GM23338 (cell line): ENCODE measurements at regions not wholly inside any gene's neighbourhood (a gene's known extent, or its start where the extent isn't known, plus 50 kb on each side); places are given as distances from the start of the nearest gene placed in this dataset.

Experiments used
- ATAC-seq: fragments of 200-7000 bp; cut with Tn5 transposase; 3 replicates; pipeline ENCODE4 v1.9.1; 2020
- DNase-seq: peaks from one replicate; pipeline ENCODE4 v3.0.0-alpha.2; 2015; ENCODE audit warnings: low spot score
- H2AFZ ChIP-seq: fragments of 200-600 bp; sonication (generic); 2 replicates; pipeline ENCODE4 v1.8.0; 2016; ENCODE audit warnings: antibody characterized with exemption, mild to moderate bottlenecking, moderate library complexity
- H3F3A ChIP-seq: fragments of 200-600 bp; sonication (generic); replicated peaks from 2 replicates; pipeline ENCODE4 v1.8.0; 2017; ENCODE audit warnings: antibody characterized with exemption, mixed run types, low read depth
- H3K27ac ChIP-seq: fragments of 200-600 bp; sonication (generic); 2 replicates; pipeline ENCODE4 v1.6.1; 2016; ENCODE audit warnings: low read depth
- H3K27me3 ChIP-seq: fragments of 200-600 bp; sonication (generic); 2 replicates; pipeline ENCODE4 v1.8.0; 2016; ENCODE audit warnings: mild to moderate bottlenecking, mixed run types, moderate library complexity; ENCODE audit not compliant: insufficient read depth
- H3K36me3 ChIP-seq: fragments of 200-600 bp; sonication (generic); 2 replicates; pipeline ENCODE4 v1.8.0; 2016; ENCODE audit warnings: mild to moderate bottlenecking; ENCODE audit not compliant: insufficient read depth
- H3K4me1 ChIP-seq: fragments of 200-600 bp; sonication (generic); 2 replicates; pipeline ENCODE4 v1.8.0; 2016; ENCODE audit warnings: mild to moderate bottlenecking, moderate library complexity; ENCODE audit not compliant: insufficient read depth
- H3K4me2 ChIP-seq: fragments of 200-600 bp; sonication (generic); 2 replicates; pipeline ENCODE4 v1.7.1; 2017; ENCODE audit warnings: mixed run types
- H3K4me3 ChIP-seq: fragments of 200-600 bp; sonication (generic); 2 replicates; pipeline ENCODE4 v1.6.1; 2016; ENCODE audit warnings: mixed run types
- H3K79me2 ChIP-seq: fragments of 200-600 bp; sonication (generic); replicated peaks from 2 replicates; pipeline ENCODE4 v1.8.0; 2017; ENCODE audit warnings: mild to moderate bottlenecking; ENCODE audit not compliant: insufficient read depth
- H3K9me2 ChIP-seq: fragments of 200-600 bp; sonication (generic); 2 replicates; pipeline ENCODE4 v1.8.0; 2017; ENCODE audit not compliant: insufficient read depth
- H4K20me1 ChIP-seq: fragments of 200-600 bp; sonication (generic); replicated peaks from 2 replicates; pipeline ENCODE4 v1.8.0; 2017; ENCODE audit warnings: mild to moderate bottlenecking; ENCODE audit not compliant: insufficient read depth
- H3K27ac Mint-ChIP-seq: 2 replicates; pipeline ENCODE4 v1.8.0; 2020; ENCODE audit warnings: inconsistent platforms, mild to moderate bottlenecking, moderate library complexity, mixed read lengths
- H3K27me3 Mint-ChIP-seq: 3 replicates; pipeline ENCODE4 v1.8.0; 2022; ENCODE audit warnings: low read depth, mild to moderate bottlenecking, moderate library complexity, mixed read lengths, inconsistent platforms; ENCODE audit not compliant: insufficient read depth, poor library complexity
- H3K36me3 Mint-ChIP-seq: 3 replicates; pipeline ENCODE4 v1.8.0; 2021; ENCODE audit warnings: low read depth, mild to moderate bottlenecking, inconsistent platforms, moderate library complexity, mixed read lengths
- H3K4me1 Mint-ChIP-seq: 3 replicates; pipeline ENCODE4 v1.8.0; 2020; ENCODE audit warnings: mild to moderate bottlenecking, inconsistent platforms, mixed read lengths
- H3K4me3 Mint-ChIP-seq: 3 replicates; pipeline ENCODE4 v1.8.0; 2021; ENCODE audit warnings: moderate library complexity, mild to moderate bottlenecking, inconsistent platforms, mixed read lengths
- H3K9me3 Mint-ChIP-seq: 3 replicates; pipeline ENCODE4 v1.8.0; 2020; ENCODE audit warnings: moderate library complexity, mild to moderate bottlenecking, inconsistent platforms, mixed read lengths
- ETS1 ChIP-seq: IDR thresholded peaks from 2 replicates; pipeline ENCODE4 v1.6.1; 2016; ENCODE audit warnings: antibody characterized with exemption
- JUNB ChIP-seq: IDR thresholded peaks from one replicate; pipeline ENCODE4 v1.6.1; 2016; ENCODE audit warnings: antibody characterized with exemption; ENCODE audit not compliant: unreplicated experiment
- NANOG ChIP-seq: IDR thresholded peaks from 2 replicates; pipeline ENCODE4 v1.6.1; 2016; ENCODE audit warnings: antibody characterized with exemption, borderline replicate concordance
- REST ChIP-seq: IDR thresholded peaks from one replicate; pipeline ENCODE4 v1.6.1; 2018; ENCODE audit warnings: antibody characterized with exemption; ENCODE audit not compliant: unreplicated experiment
- ZNF114 ChIP-seq: fragments of 250-450 bp; sonication (Bioruptor Pico); IDR thresholded peaks from 2 replicates; pipeline ENCODE4 v1.5.0; 2020; ENCODE audit warnings: mild to moderate bottlenecking, moderate library complexity
- ZNF331 ChIP-seq: fragments of 250-450 bp; sonication (Bioruptor Pico); IDR thresholded peaks from 2 replicates; pipeline ENCODE4 v1.5.0; 2020; ENCODE audit warnings: low read depth, mild to moderate bottlenecking, moderate library complexity
- TF ChIP-seq, protein P1 (sequence below): fragments of 250-450 bp; sonication (Bioruptor Pico); IDR thresholded peaks from 2 replicates; pipeline ENCODE4 v1.5.0; 2020; ENCODE audit warnings: mild to moderate bottlenecking, moderate library complexity

- ATAC-seq (no peak), DNase-seq (no peak)
- Histone ChIP-seq H3K4me2 (no peak overlapping the region), H3K4me3 (no peak overlapping the region), H3K27ac (no peak overlapping the region), H3K9me2 (0 out of 2 replicates have a peak, but pooled peaks cover 4% of the 10 kb centered on the region), H2AFZ (no peak overlapping the region), H3K27me3 (no peaks in the 10 kb centered on the region), H3K36me3 (no peaks in the 10 kb centered on the region), H3K4me1 (no peaks in the 10 kb centered on the region), H3F3A (no peaks in the 10 kb centered on the region), H4K20me1 (no peaks in the 10 kb centered on the region), H3K79me2 (no peaks in the 10 kb centered on the region)
- H3K36me3 Mint-ChIP-seq, result peaks cover 16% of the 10 kb centered on the region; the same call in 2 of the 3 replicates
- TF ChIP-seq REST, result no peak
- TF ChIP-seq ETS1, result no peak
- TF ChIP-seq, protein P1, sequence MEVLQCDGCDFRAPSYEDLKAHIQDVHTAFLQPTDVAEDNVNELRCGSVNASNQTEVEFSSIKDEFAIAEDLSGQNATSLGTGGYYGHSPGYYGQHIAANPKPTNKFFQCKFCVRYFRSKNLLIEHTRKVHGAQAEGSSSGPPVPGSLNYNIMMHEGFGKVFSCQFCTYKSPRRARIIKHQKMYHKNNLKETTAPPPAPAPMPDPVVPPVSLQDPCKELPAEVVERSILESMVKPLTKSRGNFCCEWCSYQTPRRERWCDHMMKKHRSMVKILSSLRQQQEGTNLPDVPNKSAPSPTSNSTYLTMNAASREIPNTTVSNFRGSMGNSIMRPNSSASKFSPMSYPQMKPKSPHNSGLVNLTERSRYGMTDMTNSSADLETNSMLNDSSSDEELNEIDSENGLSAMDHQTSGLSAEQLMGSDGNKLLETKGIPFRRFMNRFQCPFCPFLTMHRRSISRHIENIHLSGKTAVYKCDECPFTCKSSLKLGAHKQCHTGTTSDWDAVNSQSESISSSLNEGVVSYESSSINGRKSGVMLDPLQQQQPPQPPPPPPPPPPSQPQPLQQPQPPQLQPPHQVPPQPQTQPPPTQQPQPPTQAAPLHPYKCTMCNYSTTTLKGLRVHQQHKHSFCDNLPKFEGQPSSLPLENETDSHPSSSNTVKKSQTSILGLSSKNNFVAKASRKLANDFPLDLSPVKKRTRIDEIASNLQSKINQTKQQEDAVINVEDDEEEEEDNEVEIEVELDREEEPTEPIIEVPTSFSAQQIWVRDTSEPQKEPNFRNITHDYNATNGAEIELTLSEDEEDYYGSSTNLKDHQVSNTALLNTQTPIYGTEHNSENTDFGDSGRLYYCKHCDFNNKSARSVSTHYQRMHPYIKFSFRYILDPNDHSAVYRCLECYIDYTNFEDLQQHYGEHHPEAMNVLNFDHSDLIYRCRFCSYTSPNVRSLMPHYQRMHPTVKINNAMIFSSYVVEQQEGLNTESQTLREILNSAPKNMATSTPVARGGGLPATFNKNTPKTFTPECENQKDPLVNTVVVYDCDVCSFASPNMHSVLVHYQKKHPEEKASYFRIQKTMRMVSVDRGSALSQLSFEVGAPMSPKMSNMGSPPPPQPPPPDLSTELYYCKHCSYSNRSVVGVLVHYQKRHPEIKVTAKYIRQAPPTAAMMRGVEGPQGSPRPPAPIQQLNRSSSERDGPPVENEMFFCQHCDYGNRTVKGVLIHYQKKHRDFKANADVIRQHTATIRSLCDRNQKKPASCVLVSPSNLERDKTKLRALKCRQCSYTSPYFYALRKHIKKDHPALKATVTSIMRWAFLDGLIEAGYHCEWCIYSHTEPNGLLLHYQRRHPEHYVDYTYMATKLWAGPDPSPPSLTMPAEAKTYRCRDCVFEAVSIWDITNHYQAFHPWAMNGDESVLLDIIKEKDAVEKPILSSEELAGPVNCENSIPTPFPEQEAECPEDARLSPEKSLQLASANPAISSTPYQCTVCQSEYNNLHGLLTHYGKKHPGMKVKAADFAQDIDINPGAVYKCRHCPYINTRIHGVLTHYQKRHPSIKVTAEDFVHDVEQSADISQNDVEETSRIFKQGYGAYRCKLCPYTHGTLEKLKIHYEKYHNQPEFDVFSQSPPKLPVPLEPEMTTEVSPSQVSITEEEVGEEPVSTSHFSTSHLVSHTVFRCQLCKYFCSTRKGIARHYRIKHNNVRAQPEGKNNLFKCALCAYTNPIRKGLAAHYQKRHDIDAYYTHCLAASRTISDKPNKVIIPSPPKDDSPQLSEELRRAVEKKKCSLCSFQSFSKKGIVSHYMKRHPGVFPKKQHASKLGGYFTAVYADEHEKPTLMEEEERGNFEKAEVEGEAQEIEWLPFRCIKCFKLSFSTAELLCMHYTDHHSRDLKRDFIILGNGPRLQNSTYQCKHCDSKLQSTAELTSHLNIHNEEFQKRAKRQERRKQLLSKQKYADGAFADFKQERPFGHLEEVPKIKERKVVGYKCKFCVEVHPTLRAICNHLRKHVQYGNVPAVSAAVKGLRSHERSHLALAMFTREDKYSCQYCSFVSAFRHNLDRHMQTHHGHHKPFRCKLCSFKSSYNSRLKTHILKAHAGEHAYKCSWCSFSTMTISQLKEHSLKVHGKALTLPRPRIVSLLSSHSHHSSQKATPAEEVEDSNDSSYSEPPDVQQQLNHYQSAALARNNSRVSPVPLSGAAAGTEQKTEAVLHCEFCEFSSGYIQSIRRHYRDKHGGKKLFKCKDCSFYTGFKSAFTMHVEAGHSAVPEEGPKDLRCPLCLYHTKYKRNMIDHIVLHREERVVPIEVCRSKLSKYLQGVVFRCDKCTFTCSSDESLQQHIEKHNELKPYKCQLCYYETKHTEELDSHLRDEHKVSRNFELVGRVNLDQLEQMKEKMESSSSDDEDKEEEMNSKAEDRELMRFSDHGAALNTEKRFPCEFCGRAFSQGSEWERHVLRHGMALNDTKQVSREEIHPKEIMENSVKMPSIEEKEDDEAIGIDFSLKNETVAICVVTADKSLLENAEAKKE (CRISPR knock-in tag), result no peak
- no peak for TF ChIP-seq JUNB
- no peak for TF ChIP-seq ZNF331 (CRISPR knock-in tag)
- no peak for TF ChIP-seq NANOG
- TF ChIP-seq ZNF114, result no peak
- H3K27ac Mint-ChIP-seq, result no peak overlapping the region
- H3K9me3 Mint-ChIP-seq, result peaks cover 19% of the 10 kb centered on the region
- H3K27me3 Mint-ChIP-seq, result peaks cover under 1% of the 10 kb centered on the region
- no peak overlapping the region for H3K4me3 Mint-ChIP-seq
- no peaks in the 10 kb centered on the region for H3K4me1 Mint-ChIP-seq
Measured at GRCh38 chr4:188463909-188464308, 324.7 kb downstream of the TRIML1 start.
